HG02623 (cell line): ENCODE measurements at regions not wholly inside any gene's neighbourhood (a gene's known extent, or its start where the extent isn't known, plus 50 kb on each side); places are given as distances from the start of the nearest gene placed in this dataset.
"Not testable (repeated sequence)": the region's sequence is repeated elsewhere in the genome, so short reads cannot be mapped to it uniquely, and the experiment has no call there.

Experiments used
- ATAC-seq: cut with Tn5 transposase; IDR thresholded peaks from one replicate; pipeline ENCODE4 v1.9.1; 2021; ENCODE audit warnings: moderate library complexity; ENCODE audit not compliant: unreplicated experiment

DNA sequence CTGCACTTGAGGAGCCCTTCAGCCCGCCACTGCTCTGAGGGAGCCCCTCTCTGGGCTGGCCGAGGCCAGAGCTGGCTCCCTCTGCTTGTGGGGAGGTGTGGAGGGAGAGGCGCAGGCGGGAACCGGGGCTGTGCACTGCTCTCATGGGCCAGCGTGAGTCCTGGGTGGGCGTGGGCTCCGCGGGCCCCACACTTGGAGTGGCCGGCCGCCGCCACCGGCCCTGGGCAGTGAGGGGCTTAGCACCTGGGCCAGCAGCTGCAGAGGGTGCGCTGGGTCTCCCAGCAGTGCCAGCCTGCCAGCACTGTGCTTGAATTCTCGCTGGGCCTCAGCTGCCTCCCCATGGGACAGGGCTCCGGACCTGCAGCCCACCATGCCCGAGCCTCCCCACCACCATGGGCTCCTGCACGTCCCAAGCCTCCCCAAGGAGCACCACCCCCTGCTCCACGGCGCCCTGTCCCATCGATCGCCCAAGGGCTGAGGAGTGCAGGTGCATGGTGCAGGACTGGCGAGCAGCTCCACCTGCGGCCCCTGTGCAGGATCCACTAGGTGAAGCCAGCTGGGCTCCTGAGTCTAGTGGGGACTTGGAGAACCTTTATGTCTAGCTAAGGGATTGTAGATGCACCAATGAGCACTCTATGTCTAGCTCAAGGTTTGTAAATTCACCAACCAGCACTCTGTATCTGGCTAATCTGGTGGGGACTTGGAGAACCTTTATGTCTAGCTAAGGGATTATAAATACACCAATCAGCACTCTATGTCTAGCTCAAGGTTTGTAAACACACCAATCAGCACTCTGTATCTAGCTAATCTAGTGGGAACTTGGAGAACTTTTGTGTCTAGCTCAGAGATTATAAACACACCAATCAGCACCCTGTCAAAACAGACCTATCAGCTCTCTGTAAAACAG lies 1180.3 kb downstream of the FSCB start:
- not testable (repeated sequence) for ATAC-seq

DNA sequence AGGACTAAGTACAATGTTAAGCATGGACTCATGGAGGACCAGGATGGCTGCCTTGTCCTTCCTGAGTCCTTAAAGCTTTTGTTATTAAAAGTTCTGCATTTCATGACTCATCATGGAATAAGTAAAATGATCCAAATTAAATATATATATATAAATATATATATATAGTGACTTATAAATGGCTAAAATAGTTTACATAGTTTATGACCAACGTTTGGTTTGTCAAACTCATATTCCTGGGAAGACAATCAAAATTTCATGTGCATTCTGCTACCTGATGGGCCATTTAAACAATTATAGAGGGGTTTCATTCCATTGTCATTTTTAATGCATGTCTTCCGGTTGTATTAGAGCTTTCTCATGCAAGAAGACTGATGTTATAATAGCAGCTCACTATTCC lies 1190.7 kb downstream of the FSCB start:
- ATAC-seq: no peak

- ATAC-seq: no peak
Observed at GRCh38 chr14:43313719-43314118, 1193.4 kb downstream of the FSCB start.

- ATAC-seq: no peak
Observed at GRCh38 chr14:43308421-43309110, 1198.5 kb downstream of the FSCB start.

GRCh38 chr14:43307836-43308235 lies 1199.2 kb downstream of the FSCB start:
- ATAC-seq: no peak

DNA sequence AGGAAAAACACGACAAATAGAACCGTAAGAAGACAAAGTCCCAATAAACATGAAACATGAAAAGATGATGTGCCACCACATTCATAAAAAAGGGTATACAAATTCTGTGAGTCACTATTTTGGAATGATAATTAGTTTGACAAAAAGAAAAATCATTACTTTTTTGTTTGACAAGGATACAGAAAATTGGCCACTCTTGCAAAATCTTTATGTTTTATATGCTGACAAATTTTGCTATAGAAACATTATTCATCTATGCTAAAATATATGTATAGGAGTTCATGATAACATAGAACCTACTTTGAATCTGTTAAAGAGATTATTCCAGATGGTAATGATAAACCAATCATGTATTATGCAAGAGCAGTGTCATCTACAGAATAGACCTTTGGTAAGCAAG lies 1201.0 kb downstream of the FSCB start:
- ATAC-seq: no peak

DNA sequence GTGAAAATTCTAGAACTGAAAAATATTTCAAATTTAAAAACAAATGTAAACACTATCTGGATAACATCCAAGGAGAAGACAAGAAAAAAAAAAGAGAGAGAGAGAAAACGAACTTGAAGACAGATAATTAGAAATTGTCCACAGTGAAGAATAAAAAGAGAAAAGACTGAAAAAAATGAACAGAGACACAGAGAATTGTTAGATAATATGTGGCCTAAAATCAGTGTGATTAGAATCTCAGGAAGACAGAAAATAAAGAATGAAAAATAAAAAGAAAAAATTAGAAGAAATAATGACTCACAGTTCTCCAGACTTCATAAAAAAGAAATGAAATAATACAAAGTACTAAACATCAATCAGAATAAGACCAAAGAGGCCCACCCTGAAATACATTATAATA lies 1209.3 kb downstream of the FSCB start:
- ATAC-seq: no peak

DNA sequence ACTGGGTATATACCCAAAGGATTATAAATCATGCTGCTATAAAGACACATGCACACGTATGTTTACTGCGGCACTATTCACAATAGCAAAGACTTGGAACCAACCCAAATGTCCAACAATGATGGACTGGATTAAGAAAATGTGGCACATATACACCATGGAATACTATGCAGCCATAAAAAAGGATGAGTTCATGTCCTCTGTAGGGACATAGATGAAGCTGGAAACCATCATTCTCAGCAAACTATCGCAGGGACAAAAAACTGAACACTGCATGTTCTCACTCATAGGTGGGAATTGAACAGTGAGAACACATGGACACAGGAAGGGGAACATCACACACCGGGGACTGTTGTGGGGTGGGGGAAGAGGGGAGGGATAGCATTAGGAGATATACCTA lies 1211.0 kb downstream of the FSCB start:
- ATAC-seq: not testable (repeated sequence)

GRCh38 chr14:43285575-43285974 lies 1221.5 kb downstream of the FSCB start:
- ATAC-seq: no peak

DNA sequence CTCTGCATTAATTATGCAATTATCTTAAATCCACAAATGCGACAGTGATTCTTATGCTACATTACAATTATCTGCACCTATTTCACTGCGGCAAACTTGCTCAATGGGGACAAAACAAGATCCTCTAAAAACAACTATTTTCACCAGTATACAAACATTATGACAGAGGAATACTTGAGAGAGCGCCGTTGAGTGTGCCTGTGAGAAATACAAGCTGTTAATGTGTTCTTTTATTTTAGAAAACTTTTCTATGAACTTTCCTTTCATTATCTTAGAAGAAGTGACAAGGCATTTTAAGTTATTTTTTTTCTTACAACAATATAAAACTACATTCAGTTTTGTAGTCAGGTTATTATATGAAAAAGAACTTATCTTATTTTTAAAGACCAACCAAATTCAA lies 1247.0 kb downstream of the FSCB start:
- ATAC-seq: no peak

DNA sequence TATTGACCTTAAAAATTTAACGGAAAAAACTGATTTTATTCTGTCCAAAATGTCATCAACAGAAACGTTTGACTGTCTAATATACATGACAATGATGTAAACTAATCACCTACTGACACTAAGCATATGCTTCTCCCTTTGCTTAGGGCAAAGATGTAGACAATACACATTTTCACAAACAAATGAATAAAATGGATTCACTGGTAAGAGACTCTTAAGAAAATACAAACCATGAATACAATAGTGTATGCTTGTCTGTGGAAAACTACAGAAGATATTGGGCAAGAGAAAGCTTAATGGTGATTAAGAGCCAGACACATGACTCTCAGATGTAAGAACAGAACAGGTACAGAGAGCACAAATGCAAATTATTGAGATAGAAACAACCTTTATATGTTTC lies 1248.7 kb downstream of the FSCB start:
- ATAC-seq: no peak

DNA sequence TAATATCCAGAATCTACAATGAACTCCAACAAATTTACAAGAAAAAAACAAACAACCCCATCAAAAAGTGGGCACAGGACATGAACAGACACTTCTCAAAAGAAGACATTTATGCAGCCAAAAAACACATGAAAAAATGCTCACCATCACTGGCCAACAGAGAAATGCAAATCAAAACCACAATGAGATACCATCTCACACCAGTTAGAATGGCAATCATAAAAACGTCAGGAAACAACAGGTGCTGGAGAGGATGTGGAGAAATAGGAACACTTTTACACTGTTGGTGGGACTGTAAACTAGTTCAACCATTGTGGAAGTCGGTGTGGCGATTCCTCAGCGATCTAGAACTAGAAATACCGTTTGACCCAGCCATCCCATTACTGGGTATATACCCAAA lies 1250.1 kb downstream of the FSCB start:
- not testable (repeated sequence) for ATAC-seq

DNA sequence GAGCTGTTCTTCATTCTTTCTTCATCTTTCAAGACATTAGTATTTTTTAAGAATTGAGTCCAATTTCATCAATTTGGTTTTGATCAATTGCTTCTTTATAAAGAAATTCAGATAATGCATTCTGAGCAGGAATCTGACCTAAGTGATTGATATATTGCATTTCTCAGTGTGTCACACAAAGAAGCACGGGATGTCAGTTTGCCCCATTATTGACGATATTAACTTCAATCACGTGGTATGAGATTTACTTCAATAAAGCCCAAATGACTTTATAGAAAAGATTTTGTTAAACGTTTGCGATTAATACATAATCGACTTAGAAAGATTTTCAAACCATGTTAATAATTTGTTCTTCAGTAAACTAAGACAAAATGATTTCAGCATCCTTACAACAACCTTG lies 1254.2 kb downstream of the FSCB start:
- ATAC-seq: no peak

DNA sequence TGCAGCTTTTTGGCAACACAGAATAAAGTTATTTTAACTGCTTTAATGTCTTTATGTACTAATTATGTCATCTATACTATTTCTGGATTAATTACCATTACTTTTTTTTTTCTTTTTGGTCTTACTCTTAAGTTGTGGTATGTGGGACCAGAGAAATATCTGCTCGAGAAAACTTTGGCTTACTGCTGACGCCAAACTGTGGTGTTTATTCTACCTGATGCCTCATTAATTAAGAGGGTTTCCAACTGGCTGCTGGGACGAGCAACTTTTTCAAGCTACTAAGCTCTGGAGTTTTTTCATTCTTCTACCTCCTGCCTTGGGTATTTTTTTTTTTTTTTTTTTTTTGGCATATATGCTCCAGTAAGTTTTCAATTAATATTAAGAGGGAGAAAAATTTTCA lies 1257.5 kb downstream of the FSCB start:
- no peak for ATAC-seq

DNA sequence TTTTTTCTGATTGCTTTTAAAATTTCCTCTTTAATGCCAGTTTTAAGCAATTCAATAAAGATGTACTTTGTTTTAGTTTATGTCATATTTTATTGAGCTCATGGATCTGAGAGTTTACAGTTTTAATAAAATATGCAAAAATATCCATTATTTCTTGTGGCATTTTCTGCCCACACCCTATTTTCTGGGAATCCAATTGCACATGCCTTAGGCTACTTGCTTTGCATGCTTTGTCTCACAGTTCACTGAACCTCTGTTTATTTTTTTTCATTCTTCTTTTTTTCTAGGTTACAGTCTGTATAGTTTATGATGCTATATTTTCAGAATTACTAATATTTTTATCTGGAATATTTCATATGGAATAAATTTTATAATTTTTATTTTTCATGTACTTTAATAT lies 1258.0 kb downstream of the FSCB start:
- no peak for ATAC-seq

DNA sequence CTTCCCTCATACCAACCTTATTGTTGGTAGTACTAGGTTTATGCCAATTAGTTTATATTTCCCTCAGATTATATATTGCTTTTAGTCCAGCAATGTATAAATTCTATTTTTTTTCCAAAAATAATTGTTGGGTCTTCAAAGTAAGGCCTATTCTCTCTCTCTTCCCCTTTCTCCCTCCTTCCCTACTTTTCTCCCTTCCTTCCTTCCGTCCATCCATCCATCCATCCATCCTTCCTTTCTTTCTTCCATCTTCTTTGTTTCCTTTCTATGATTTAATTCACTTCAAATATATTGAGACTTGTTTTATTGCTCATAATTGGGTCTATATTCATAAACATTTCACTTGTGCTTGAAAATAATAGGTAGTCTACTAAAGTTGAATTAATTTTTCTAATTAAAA lies 1259.2 kb downstream of the FSCB start:
- no peak for ATAC-seq

GRCh38 chr14:43244142-43244625 lies 1262.9 kb downstream of the FSCB start:
- no peak for ATAC-seq

- no peak for ATAC-seq
Observed at GRCh38 chr14:43243168-43243567, 1263.9 kb downstream of the FSCB start.

DNA sequence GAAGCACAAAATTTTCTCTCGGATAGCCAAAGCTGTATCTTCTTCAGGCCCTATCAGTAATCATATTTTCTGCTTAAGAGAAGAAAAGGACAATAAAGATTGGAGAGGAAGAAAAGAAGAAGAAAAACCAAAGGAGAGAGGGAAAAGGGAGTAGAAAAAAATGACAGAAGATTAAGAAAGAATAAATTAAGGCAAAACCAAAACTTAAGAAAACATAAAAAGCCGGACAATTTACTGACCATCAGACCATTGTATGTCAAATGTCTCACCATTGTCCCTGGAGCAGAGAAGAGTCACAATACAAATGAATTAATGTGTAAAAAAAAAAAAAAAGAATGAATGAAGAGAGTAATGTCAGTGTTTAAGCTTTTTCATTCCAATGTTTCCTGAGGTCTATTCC lies 1274.8 kb downstream of the FSCB start:
- ATAC-seq: no peak

DNA sequence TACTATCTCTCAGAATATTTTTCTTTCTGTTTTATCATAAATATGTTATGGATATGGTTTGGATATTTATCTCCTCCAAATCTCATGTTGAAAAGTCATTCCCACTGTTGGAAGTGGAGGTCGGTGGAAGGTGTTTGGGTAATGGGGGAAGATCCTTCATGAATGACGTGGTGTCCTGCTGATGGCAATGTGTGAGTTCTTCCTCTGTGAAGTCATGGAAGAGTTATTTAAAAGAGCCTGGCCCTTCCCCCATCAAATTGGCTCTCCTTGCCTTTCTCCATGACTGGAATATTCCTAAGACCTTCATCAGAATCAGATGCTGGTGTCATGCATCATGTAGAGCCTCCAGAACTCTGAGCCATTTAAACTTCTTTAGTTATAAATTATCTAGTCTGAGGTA lies 1291.6 kb downstream of the FSCB start:
- ATAC-seq: no peak

GRCh38 chr14:43207189-43207588 lies 1299.9 kb downstream of the FSCB start:
- no peak for ATAC-seq

GRCh38 chr14:43204816-43205215 lies 1302.3 kb downstream of the FSCB start:
- no peak for ATAC-seq
